Endothelial cell of umbilical vein (primary cell): ENCODE measurements at regions not wholly inside any gene's neighbourhood (a gene's known extent, or its start where the extent isn't known, plus 50 kb on each side); places are given as distances from the start of the nearest gene placed in this dataset.

Experiments
- BruUV-seq: library from RNA; stranded (reverse); fragments of 400-500 nt; replicated peaks from 2 replicates; lab custom pipeline; 2021; lab: Mats Ljungman, UMichigan
- CTCF ChIA-PET: fragments of 300-600, 350-600 bp; sonication (Branson Sonifier 250); formaldehyde crosslinking; loops from one replicate; lab custom pipeline; 2021; ENCODE audit warnings: antibody characterized with exemption, inconsistent platforms; lab: Charles Lee
- POLR2A ChIA-PET: fragments of 300-600, 350-600 bp; sonication (Branson Sonifier 250); formaldehyde crosslinking; loops from one replicate; lab custom pipeline; 2021; ENCODE audit warnings: antibody characterized with exemption, inconsistent platforms; lab: Charles Lee
- DNase-seq: peaks from one replicate; pipeline ENCODE4 v3.0.0-alpha.2; 2011; ENCODE audit warnings: low read depth, low spot score
- FAIRE-seq: peaks from 2 replicates; lab custom pipeline; 2011; peaks lifted over from hg19 to GRCh38; lab: Jason Lieb, UNC
- H2AFZ ChIP-seq: 2 replicates; pipeline ENCODE4 v1.6.0; 2012; ENCODE audit warnings: low read depth, low read length, control low read depth, inconsistent platforms
- H3K27ac ChIP-seq: 2 replicates; pipeline ENCODE4 v1.5.1; 2011; ENCODE audit warnings: low read depth, mild to moderate bottlenecking, control low read depth, low read length, moderate library complexity; ENCODE audit not compliant: insufficient read depth
- H3K27me3 ChIP-seq, 2 experiments: 2 replicates each; pipeline versions ENCODE4 v1.6.0 to v1.6.1; 2011; ENCODE audit warnings: low read length in 2 of 2, mixed read lengths in 1 of 2; ENCODE audit not compliant: control insufficient read depth in 2 of 2, insufficient read depth in 2 of 2
- H3K36me3 ChIP-seq, 2 experiments: 2 replicates in 1 of 2; 3 replicates in 1 of 2; pipeline ENCODE4 v1.5.1; 2011; ENCODE audit warnings: low read length in 2 of 2, mild to moderate bottlenecking in 1 of 2, moderate library complexity in 1 of 2; ENCODE audit not compliant: control insufficient read depth in 2 of 2, insufficient read depth in 2 of 2; ENCODE audit errors: extremely low read depth in 1 of 2
- H3K4me1 ChIP-seq: 3 replicates; pipeline ENCODE4 v1.5.1; 2011; ENCODE audit warnings: mild to moderate bottlenecking, low read length; ENCODE audit not compliant: control insufficient read depth, insufficient read depth; ENCODE audit errors: extremely low read depth
- H3K4me2 ChIP-seq: 2 replicates; pipeline ENCODE4 v1.6.1; 2011; ENCODE audit warnings: low read length, control low read depth, mixed read lengths; ENCODE audit not compliant: insufficient read depth
- H3K4me3 ChIP-seq, 3 experiments: fragments of 200-600 bp in 1 of 3; sonication (generic), shearing (Covaris generic) in 1 of 3; replicated peaks in 1 of 3; 2 replicates each; pipeline ENCODE4 v1.5.1; 2011 to 2016; ENCODE audit warnings: control low read depth in 3 of 3, low read length in 3 of 3, mild to moderate bottlenecking in 2 of 3, inconsistent platforms in 1 of 3, low read depth in 1 of 3, moderate library complexity in 1 of 3; ENCODE audit not compliant: insufficient read depth in 1 of 3
- H3K79me2 ChIP-seq: 2 replicates; pipeline ENCODE4 v1.6.0; 2012; ENCODE audit warnings: low read length, inconsistent platforms; ENCODE audit not compliant: control insufficient read depth, insufficient read depth
- H3K9ac ChIP-seq: replicated peaks from 2 replicates; pipeline ENCODE3; 2011; ENCODE audit warnings: low read length, control low read depth; ENCODE audit not compliant: insufficient read depth; ENCODE audit errors: extremely low read depth
- H3K9me1 ChIP-seq: replicated peaks from 3 replicates; pipeline ENCODE4 v1.6.0; 2011; ENCODE audit warnings: mild to moderate bottlenecking, low read length; ENCODE audit not compliant: control insufficient read depth, insufficient read depth; ENCODE audit errors: extremely low read depth
- H3K9me3 ChIP-seq: replicated peaks from 2 replicates; pipeline ENCODE4 v1.5.1; 2012; ENCODE audit warnings: low read length, inconsistent platforms; ENCODE audit not compliant: control insufficient read depth, insufficient read depth
- H4K20me1 ChIP-seq: replicated peaks from 2 replicates; pipeline ENCODE3; 2011; ENCODE audit warnings: mild to moderate bottlenecking, low read length; ENCODE audit not compliant: control insufficient read depth, insufficient read depth; ENCODE audit errors: extremely low read depth
- CTCF ChIP-seq, 2 donors: IDR thresholded peaks; 1 replicate in 1 of 2; 2 replicates in 1 of 2; pipeline ENCODE4 v1.5.1; 2011; ENCODE audit warnings: low read length in 2 of 2, mild to moderate bottlenecking in 2 of 2, moderate library complexity in 2 of 2, control low read depth in 1 of 2, inconsistent platforms in 1 of 2, low read depth in 1 of 2; ENCODE audit not compliant: insufficient read depth in 1 of 2; ENCODE audit errors: extremely low read depth in 1 of 2
- EZH2 ChIP-seq: IDR thresholded peaks from 2 replicates; pipeline ENCODE4 v1.6.1; 2012; ENCODE audit warnings: borderline replicate concordance, low read depth, mild to moderate bottlenecking, moderate library complexity, low read length, inconsistent platforms; ENCODE audit not compliant: severe bottlenecking
- FOS ChIP-seq: IDR thresholded peaks from 2 replicates; pipeline ENCODE4 v1.6.1; 2011; ENCODE audit warnings: mild to moderate bottlenecking, low read length, moderate library complexity, borderline replicate concordance; ENCODE audit not compliant: insufficient read depth
- GATA2 ChIP-seq: IDR thresholded peaks from 2 replicates; pipeline ENCODE4 v1.7.0; 2011; ENCODE audit warnings: low read depth, mild to moderate bottlenecking, moderate library complexity, mixed read lengths, low read length; ENCODE audit not compliant: insufficient read length, insufficient read depth
- JUN ChIP-seq: IDR thresholded peaks from 2 replicates; pipeline ENCODE4 v1.6.1; 2011; ENCODE audit warnings: borderline replicate concordance, low read depth; ENCODE audit not compliant: insufficient read length, insufficient read depth
- MAX ChIP-seq: IDR thresholded peaks from 2 replicates; pipeline ENCODE4 v1.6.1; 2011; ENCODE audit not compliant: insufficient read depth, insufficient read length
- MYC ChIP-seq: IDR thresholded peaks from one replicate; pipeline ENCODE4 v1.6.1; 2011; ENCODE audit warnings: mild to moderate bottlenecking, low read depth, low read length
- POLR2A ChIP-seq: IDR thresholded peaks from 2 replicates; pipeline ENCODE4 v1.6.1; 2012; ENCODE audit warnings: low read depth, mild to moderate bottlenecking, control low read depth, low read length
- POLR2AphosphoS5 ChIP-seq: IDR thresholded peaks from 2 replicates; pipeline ENCODE4 v1.6.1; 2012; ENCODE audit warnings: low read depth, mild to moderate bottlenecking, control low read depth, low read length, moderate library complexity; ENCODE audit not compliant: insufficient read depth
- dilution Hi-C: fragments of 300-500 bp; cut with MboI; formaldehyde crosslinking; loops from one replicate; pipeline ENCODE4 v1.15.0; 2019; ENCODE audit warnings: low sequenced_read_pairs; ENCODE audit not compliant: extremely low pct_ligation_motif_present
- intact Hi-C: fragments of 100-400 bp; cut with micrococcal nuclease; formaldehyde crosslinking; loops from one replicate; pipeline ENCODE4 v1.10.0; 2022

- BruUV-seq = no TSS peak
Measured at GRCh38 chr1:113252166-113252565, 138.1 kb upstream of the MAGI3 start.

More at GRCh38 chr1:113252166-113252565, 138.1 kb upstream of the MAGI3 start:
- FAIRE-seq (no peak), DNase-seq (no peak)
- no peaks in the 10 kb centered on the region for H3K9me1 ChIP-seq
- no peak overlapping the region for H3K4me2 ChIP-seq
- no peaks in the 10 kb centered on the region for H3K36me3 ChIP-seq
- no peak overlapping the region for H2AFZ ChIP-seq
- ChIA-PET POLR2A (no interaction called here), CTCF (no interaction called here)
- no peaks in the 10 kb centered on the region for H3K4me1 ChIP-seq
- intact Hi-C loops (no loop called here), dilution Hi-C loops (no loop called here)
- TF ChIP-seq FOS = no peak
- no peak for TF ChIP-seq JUN
- no peak for TF ChIP-seq MYC
- TF ChIP-seq GATA2 = no peak
- TF ChIP-seq EZH2 = no peak
- no peak for TF ChIP-seq POLR2A
- no peak for TF ChIP-seq MAX
- TF ChIP-seq CTCF (IDR thresholded peaks at IDR 0.05; ENCODE audit: extremely low read depth in 1 of 2, insufficient read depth in 1 of 2, low read depth in 1 of 2, low read length in 2 of 2) = no peak
- no peak for TF ChIP-seq POLR2AphosphoS5
- H3K9me3 ChIP-seq = no peaks in the 10 kb centered on the region
- no peaks in the 10 kb centered on the region for H4K20me1 ChIP-seq
- H3K79me2 ChIP-seq = no peaks in the 10 kb centered on the region
- H3K9ac ChIP-seq = no peak overlapping the region
- H3K27me3 ChIP-seq = peaks cover 9% of the 10 kb centered on the region in 2 experiments
- H3K27ac ChIP-seq = no peak overlapping the region
- H3K4me3 ChIP-seq = no peak overlapping the region
